ENCODE measurements at regions not wholly inside any gene's neighbourhood (a gene's known extent, or its start where the extent isn't known, plus 50 kb on each side); places are given as distances from the start of the nearest gene placed in this dataset.

- DNase-seq (ENCODE audit: low spot score): no peak
- no peaks in the 10 kb centered on the region for H3K4me1 ChIP-seq
- H3K9me3 ChIP-seq: no peaks in the 10 kb centered on the region
- no peaks in the 10 kb centered on the region for H3K36me3 ChIP-seq
- no peak overlapping the region for H3K4me3 ChIP-seq
- H3K27ac ChIP-seq: no peak overlapping the region
- no peaks in the 10 kb centered on the region for H3K27me3 ChIP-seq
- no peak for TF ChIP-seq CTCF (IDR thresholded peaks at IDR 0.05)
These were observed 73.5 kb upstream of the NPSR1 start for GRCh38 chr7:34584526-34584925.

GRCh38 chr7:34596887-34597286 lies 61.1 kb upstream of the NPSR1 start:
- no peaks in the 10 kb centered on the region for H3K27me3 ChIP-seq
- peak in 1 of 2 donors; percentile 49 for TF ChIP-seq CTCF (IDR thresholded peaks at IDR 0.05)

GRCh38 chr7:34603711-34604444 lies 54.1 kb upstream of the NPSR1 start:
- H3K9me3 ChIP-seq: peaks cover 0 to 4% of the 10 kb centered on the region in 2 donors
- DNase-seq (ENCODE audit: low spot score): no peak
- no peak for TF ChIP-seq CTCF (IDR thresholded peaks at IDR 0.05)
- no peaks in the 10 kb centered on the region for H3K36me3 ChIP-seq
- peaks cover 0 to 6% of the 10 kb centered on the region in 2 donors for H3K4me1 ChIP-seq
- no peak overlapping the region for H3K4me3 ChIP-seq
- H3K27me3 ChIP-seq: no peaks in the 10 kb centered on the region
- H3K27ac ChIP-seq: peak overlapping the region; percentile 30 to 71

More at GRCh38 chr7:34596887-34597286, 61.1 kb upstream of the NPSR1 start:
- Histone ChIP-seq H3K27ac (no peak overlapping the region), H3K4me1 (no peaks in the 10 kb centered on the region), H3K4me3 (no peak overlapping the region), H3K9me3 (no peaks in the 10 kb centered on the region), H3K36me3 (no peaks in the 10 kb centered on the region)
- no peak for DNase-seq (ENCODE audit: low spot score)

Data from right atrium auricular region (tissue), 2 donors.